OCI-LY7 (cell line): ENCODE measurements at regions not wholly inside any gene's neighbourhood (a gene's known extent, or its start where the extent isn't known, plus 50 kb on each side); places are given as distances from the start of the nearest gene placed in this dataset.
"Not testable (repeated sequence)": the region's sequence is repeated elsewhere in the genome, so short reads cannot be mapped to it uniquely, and the experiment has no call there.

ENCODE experiments used
- BruUV-seq: library from RNA; stranded (reverse); fragments of 400-500 nt; replicated peaks from 2 replicates; lab custom pipeline; 2021; lab: Mats Ljungman, UMichigan
- CTCF ChIA-PET: fragments of 300-600 bp; sonication (Branson Sonifier 250); formaldehyde crosslinking; loops from one replicate; lab custom pipeline; 2022; ENCODE audit warnings: antibody characterized with exemption; ENCODE audit not compliant: unreplicated experiment; lab: Charles Lee
- POLR2A ChIA-PET: fragments of 300-600 bp; sonication (Branson Sonifier 250); formaldehyde crosslinking; loops from one replicate; lab custom pipeline; 2022; ENCODE audit warnings: antibody characterized with exemption; lab: Charles Lee
- DNase-seq: peaks from one replicate; pipeline ENCODE4 v3.0.0-alpha.2; 2015; ENCODE audit warnings: low spot score
- H2AFZ ChIP-seq: fragments of 200-600 bp; sonication (generic), shearing (Covaris generic); 2 replicates; pipeline ENCODE4 v1.6.1; 2014; ENCODE audit warnings: mild to moderate bottlenecking, antibody characterized with exemption, low read length, moderate library complexity
- H3K27ac ChIP-seq: fragments of 200-600 bp; sonication (generic); 2 replicates; pipeline ENCODE4 v1.5.1; 2014; ENCODE audit warnings: mixed run types, low read depth, mild to moderate bottlenecking, moderate library complexity, low read length, inconsistent platforms; ENCODE audit not compliant: poor library complexity, severe bottlenecking
- H3K36me3 ChIP-seq: fragments of 200-600 bp; sonication (generic); 2 replicates; pipeline ENCODE4 v1.6.1; 2014; ENCODE audit warnings: mild to moderate bottlenecking, antibody characterized with exemption, low read length, moderate library complexity, mixed read lengths; ENCODE audit not compliant: insufficient read depth
- H3K4me1 ChIP-seq: fragments of 200-600 bp; sonication (generic); 2 replicates; pipeline ENCODE4 v1.5.1; 2014; ENCODE audit warnings: mild to moderate bottlenecking, low read length; ENCODE audit not compliant: insufficient read depth, poor library complexity, severe bottlenecking
- H3K4me2 ChIP-seq: fragments of 200-600 bp; sonication (generic); 2 replicates; pipeline ENCODE4 v1.6.1; 2014; ENCODE audit warnings: mild to moderate bottlenecking, low read length
- H3K4me3 ChIP-seq: fragments of 200-600 bp; sonication (generic); 2 replicates; pipeline ENCODE4 v1.5.1; 2014; ENCODE audit warnings: mild to moderate bottlenecking, low read depth, low read length; ENCODE audit not compliant: poor library complexity, severe bottlenecking
- H3K79me2 ChIP-seq: fragments of 200-600 bp; sonication (generic); 2 replicates; pipeline ENCODE4 v1.6.1; 2016; ENCODE audit warnings: low read depth, mild to moderate bottlenecking, low read length, moderate library complexity, mixed read lengths; ENCODE audit not compliant: insufficient read depth
- H3K9me2 ChIP-seq: fragments of 200-600 bp; sonication (generic); 2 replicates; pipeline ENCODE4 v1.6.1; 2016; ENCODE audit warnings: mild to moderate bottlenecking, low read length, mixed read lengths; ENCODE audit not compliant: insufficient read depth
- H3K9me3 ChIP-seq: fragments of 200-600 bp; sonication (generic); 2 replicates; pipeline ENCODE4 v1.6.1; 2014; ENCODE audit warnings: mild to moderate bottlenecking, mixed run types, low read length, mixed read lengths
- H4K20me1 ChIP-seq: fragments of 200-600 bp; sonication (generic); 2 replicates; pipeline ENCODE4 v1.6.1; 2014; ENCODE audit warnings: mild to moderate bottlenecking, antibody characterized with exemption, low read length, moderate library complexity, mixed read lengths; ENCODE audit not compliant: insufficient read depth
- EZH2phosphoT487 ChIP-seq: fragments of 200-600 bp; sonication (generic); IDR thresholded peaks from 2 replicates; pipeline ENCODE4 v1.6.1; 2018; ENCODE audit warnings: low read depth, borderline replicate concordance, mild to moderate bottlenecking, mixed run types, antibody characterized with exemption, low read length, moderate library complexity, mixed read lengths
- intact Hi-C: fragments of 100-400 bp; cut with micrococcal nuclease; formaldehyde crosslinking; loops from one replicate; pipeline ENCODE4 v1.10.0; 2022; ENCODE audit not compliant: unreplicated experiment
- TF ChIP-seq, protein P1 (sequence below): fragments of 200-600 bp; sonication (generic); conservative IDR thresholded peaks from 2 replicates; pipeline ENCODE4 v1.5.1; 2014; ENCODE audit warnings: mild to moderate bottlenecking, antibody characterized with exemption, low read length, moderate library complexity, mixed read lengths

DNA sequence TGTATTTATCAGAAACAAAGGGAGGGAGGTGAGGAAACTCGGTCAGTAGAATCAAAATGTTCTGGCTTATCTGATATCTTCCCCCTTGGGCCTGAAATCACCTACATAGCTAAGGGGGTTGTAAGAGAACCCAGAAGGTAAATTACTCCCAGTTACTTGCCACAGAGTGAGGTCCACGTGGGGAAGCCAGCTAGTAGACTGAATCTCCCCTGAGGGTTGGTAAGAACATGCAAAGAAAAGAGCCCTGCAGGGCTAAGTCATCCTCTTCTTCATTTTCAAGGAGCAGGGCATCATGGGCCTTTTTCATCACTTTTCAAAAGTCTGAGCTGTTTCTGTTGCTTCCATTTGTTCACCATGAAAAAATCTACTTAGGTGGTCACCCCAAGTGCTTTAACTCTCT, 115.4 kb downstream of the QRSL1 start:
- Histone ChIP-seq H3K9me2 (no peaks in the 10 kb centered on the region), H3K4me3 (no peak overlapping the region), H2AFZ (no peak overlapping the region), H3K79me2 (no peaks in the 10 kb centered on the region), H3K9me3 (peaks cover 10% of the 10 kb centered on the region; the same call in 1 of the 2 replicates), H3K27ac (no peak overlapping the region), H3K4me2 (no peak overlapping the region), H3K4me1 (peaks cover 10% of the 10 kb centered on the region), H3K36me3 (no peaks in the 10 kb centered on the region), H4K20me1 (no peaks in the 10 kb centered on the region)
- ChIA-PET POLR2A (interaction anchor here (0.6 to 2.4 kb wide), 8 partner anchors 9 to 178 kb away, joined by 3 to 6 read pairs (median 4); no protein-coding TSS in a partner anchor), CTCF (interaction anchor here (0.6 to 1.6 kb wide), 2 partner anchors 17 to 169 kb away, joined by 3 to 4 read pairs; no protein-coding TSS in a partner anchor)
- DNase-seq = no peak
- BruUV-seq = no TSS peak
- TF ChIP-seq, protein P1, sequence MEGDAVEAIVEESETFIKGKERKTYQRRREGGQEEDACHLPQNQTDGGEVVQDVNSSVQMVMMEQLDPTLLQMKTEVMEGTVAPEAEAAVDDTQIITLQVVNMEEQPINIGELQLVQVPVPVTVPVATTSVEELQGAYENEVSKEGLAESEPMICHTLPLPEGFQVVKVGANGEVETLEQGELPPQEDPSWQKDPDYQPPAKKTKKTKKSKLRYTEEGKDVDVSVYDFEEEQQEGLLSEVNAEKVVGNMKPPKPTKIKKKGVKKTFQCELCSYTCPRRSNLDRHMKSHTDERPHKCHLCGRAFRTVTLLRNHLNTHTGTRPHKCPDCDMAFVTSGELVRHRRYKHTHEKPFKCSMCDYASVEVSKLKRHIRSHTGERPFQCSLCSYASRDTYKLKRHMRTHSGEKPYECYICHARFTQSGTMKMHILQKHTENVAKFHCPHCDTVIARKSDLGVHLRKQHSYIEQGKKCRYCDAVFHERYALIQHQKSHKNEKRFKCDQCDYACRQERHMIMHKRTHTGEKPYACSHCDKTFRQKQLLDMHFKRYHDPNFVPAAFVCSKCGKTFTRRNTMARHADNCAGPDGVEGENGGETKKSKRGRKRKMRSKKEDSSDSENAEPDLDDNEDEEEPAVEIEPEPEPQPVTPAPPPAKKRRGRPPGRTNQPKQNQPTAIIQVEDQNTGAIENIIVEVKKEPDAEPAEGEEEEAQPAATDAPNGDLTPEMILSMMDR = no peak
- TF ChIP-seq EZH2phosphoT487 = no peak
- intact Hi-C loops = no loop called here

DNA sequence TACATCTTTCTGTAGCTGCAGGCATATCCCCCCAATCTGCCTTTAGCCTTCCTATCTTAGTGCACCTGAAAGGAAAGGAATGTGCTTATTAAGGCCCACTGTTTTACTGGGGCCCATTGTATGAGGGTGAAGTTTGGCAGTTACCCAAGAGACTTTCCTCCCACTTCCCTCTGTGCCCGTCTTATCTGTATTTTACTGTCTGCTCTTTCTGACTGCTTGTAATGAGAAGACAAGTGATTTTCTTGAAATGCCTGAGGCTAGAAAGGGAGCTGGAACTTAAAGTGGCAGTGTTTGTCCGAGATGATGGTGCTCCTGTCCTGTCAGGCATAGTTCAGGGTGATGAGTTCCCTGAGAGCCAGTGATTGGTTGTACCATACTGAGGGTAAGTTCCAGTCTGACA, 114.7 kb downstream of the QRSL1 start:
- H4K20me1 ChIP-seq, H3K27ac ChIP-seq, H3K36me3 ChIP-seq, BruUV-seq, H3K4me2 ChIP-seq, intact Hi-C loops, H3K4me3 ChIP-seq, H3K79me2 ChIP-seq, H3K9me3 ChIP-seq, H3K9me2 ChIP-seq, DNase-seq: not testable (repeated sequence)
- Histone ChIP-seq H3K4me1 (peaks cover 14% of the 10 kb centered on the region), H2AFZ (peak overlapping the region; percentile 46; the same call in 1 of the 2 replicates)
- CTCF ChIA-PET = interaction anchor here (0.6 kb wide), 1 partner anchor 170 kb away, joined by 3 read pairs; no protein-coding TSS in a partner anchor
- POLR2A ChIA-PET = interaction anchor here (0.6 to 2.4 kb wide), 5 partner anchors 10 to 177 kb away, joined by 3 to 6 read pairs (median 5); no protein-coding TSS in a partner anchor

DNA sequence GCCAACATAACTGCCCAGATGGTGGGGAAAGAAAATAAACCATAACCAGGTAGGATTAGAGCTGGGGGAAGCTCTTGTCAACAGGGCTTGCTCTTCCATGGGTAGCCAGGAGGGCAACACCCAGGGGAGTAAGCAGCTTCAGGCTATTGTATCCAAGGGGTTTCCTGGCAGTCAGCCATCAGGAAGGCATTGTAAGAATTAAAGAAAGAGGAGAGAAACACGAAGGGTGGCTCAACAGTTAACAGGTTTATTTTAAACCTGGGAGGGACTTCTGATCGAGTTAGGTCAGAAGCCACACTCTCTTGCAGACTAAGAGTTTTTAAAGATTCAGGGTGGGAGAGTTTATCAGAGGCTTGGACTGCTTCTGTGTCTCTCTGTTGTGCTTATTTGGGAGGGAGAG, 114.2 kb downstream of the QRSL1 start:
- ChIA-PET POLR2A (interaction anchor here (0.6 to 2.4 kb wide), 5 partner anchors 9 to 129 kb away, joined by 3 to 6 read pairs (median 3); no protein-coding TSS in a partner anchor), CTCF (no interaction called here)

More for the DNA sequence above, 114.2 kb downstream of the QRSL1 start:
- Histone ChIP-seq H3K27ac (no peak overlapping the region), H3K4me2 (no peak overlapping the region), H3K36me3 (no peaks in the 10 kb centered on the region), H2AFZ (peak overlapping the region; percentile 46; the same call in 1 of the 2 replicates), H4K20me1 (no peaks in the 10 kb centered on the region), H3K79me2 (no peaks in the 10 kb centered on the region), H3K9me3 (peaks cover 10% of the 10 kb centered on the region; the same call in 1 of the 2 replicates), H3K4me3 (no peak overlapping the region), H3K4me1 (peaks cover 17% of the 10 kb centered on the region), H3K9me2 (no peaks in the 10 kb centered on the region)
- TF ChIP-seq EZH2phosphoT487 = no peak
- TF ChIP-seq, protein P1 = no peak
- no peak for DNase-seq
- BruUV-seq = no TSS peak
- intact Hi-C loops = no loop called here
